CD4-positive, alpha-beta T cell treated with Interferon alpha-2 for 1 hour (primary cell): ENCODE measurements at regions not wholly inside any gene's neighbourhood (a gene's known extent, or its start where the extent isn't known, plus 50 kb on each side); places are given as distances from the start of the nearest gene placed in this dataset.

Source experiments
- DNase-seq, 2 donors: peaks; one replicate each; pipeline ENCODE4 v3.0.0-alpha.2; 2020 to 2022

DNA sequence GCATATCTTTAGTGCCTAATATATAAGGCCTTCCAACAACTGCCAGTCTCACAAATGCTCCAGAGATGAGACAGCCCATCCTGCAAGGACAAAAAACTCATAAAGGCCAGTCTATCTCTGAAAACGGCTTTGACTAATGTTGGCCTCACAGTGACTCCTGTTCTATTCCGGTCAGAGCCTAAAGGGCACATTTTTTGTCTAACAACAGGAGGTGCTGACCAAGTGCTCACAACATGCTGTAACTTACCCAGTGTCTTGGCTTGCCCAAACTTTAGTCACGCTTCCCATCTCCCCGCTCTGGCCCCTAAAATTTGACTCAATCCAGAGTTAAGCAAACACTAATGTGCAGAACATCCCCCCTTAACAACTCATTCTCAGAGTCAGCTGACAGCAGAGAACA, 1411.2 kb upstream of the MIR17HG start:
- no peak for DNase-seq

DNA sequence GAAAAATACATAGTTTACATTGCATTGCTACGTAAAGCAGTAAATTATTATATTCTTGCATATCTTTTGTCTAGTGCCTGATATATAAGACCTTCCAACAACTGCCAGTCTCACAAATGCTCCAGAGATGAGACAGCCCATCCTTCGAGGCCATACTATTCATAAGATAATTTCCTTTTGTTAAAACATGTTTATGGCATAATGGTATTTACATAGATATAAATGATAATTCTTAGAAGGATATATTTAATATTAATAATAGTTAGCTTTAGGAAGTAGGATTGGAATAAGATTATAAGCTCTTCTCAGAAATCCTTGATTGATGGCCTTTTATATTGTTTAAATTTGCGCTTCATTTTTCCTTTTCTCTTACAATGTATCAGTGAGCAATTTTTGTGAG, 1410.1 kb upstream of the MIR17HG start:
- DNase-seq: no peak

DNA sequence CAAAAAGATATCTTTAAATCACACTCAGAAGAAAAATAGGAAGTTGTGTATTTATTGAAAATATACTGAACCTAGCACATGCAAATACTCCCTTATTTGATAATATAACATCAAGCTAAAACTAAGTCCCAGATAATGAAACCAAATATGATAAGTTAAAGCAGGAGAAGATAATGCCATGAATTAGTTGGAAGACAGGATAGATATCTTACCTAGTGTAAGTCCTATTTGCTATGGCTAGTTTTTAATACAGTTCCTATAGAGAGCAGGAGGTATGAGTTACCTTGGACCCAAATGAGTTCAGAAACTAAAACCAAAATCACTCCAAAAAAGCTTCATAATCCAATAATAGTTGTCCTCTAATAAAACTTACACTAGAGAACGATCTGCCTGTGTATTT, 1407.1 kb upstream of the MIR17HG start:
- DNase-seq: no peak

DNA sequence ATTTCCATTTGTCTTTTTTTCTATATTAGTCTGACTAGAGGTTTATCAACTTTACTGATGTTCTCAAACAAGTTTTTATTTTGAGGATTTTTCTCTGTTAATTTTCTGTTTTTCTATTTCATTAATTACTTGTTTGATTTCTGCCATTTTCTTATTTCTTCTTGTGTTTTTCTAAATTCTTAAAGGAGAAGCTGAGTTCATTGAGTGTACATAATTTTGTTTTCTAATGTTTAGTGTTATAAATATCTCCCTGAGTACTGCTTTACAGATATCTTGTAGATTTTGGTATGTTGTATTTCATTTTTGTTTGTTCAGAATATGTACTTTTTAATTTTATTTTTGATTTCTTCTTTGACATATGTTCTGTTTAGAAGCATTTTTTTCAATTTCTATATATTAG, 1404.3 kb upstream of the MIR17HG start:
- DNase-seq: no peak

DNA sequence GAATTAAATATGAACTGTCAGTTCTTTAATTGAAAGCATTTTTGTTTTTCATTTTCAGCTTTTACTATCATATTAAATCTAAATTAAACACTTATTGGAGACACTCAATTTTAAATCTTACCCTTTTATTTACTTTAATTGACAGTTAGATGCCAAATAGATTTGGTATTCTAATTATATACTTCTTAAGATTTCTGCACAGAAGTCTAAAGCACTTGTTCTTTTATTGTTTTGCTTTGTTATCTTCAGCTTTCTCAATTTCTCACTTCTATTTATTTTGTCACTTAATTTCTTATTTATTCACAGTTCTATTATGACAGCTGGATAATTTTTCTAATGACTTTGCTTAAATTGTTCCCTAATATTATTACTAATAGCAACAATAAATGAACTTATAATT, 1397.3 kb upstream of the MIR17HG start:
- DNase-seq: no peak

DNA sequence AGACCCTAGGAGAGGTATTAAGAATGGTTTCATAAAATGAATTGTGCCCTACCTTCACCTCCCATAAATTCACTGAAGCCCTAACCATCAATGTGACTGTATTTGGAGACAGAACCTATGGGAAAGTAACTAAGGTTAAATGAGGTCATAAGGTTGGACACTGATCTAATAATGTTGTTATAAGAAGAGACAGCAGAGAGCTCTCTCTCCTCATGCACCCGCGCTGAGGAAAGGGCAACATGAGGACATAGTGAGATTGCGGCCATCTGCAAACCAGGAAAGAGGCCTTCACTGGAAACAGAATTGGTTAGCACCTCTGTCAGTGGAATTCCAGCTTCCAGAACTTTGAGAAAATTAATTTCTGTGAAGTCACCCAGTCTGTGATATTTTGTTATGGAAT, 1396.1 kb upstream of the MIR17HG start:
- DNase-seq: no peak

DNA sequence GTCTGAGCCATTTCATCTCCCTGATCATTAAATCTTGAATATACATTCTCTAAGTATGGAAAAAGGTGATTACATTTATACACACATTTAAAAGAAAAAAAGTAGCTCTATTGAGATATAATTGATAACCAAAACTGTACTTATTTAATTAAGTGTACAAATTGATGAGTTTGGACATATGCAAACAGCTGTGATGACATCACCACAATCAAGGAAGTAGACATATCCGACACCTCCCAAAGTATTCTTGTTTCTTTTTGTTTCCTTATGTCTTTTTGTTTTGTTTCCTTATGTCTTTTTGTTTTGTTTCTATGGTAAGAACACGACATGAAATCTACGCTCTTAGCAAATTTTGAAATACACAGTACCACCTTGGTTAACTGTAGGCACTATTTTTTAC, 1393.9 kb upstream of the MIR17HG start:
- DNase-seq: no peak

DNA sequence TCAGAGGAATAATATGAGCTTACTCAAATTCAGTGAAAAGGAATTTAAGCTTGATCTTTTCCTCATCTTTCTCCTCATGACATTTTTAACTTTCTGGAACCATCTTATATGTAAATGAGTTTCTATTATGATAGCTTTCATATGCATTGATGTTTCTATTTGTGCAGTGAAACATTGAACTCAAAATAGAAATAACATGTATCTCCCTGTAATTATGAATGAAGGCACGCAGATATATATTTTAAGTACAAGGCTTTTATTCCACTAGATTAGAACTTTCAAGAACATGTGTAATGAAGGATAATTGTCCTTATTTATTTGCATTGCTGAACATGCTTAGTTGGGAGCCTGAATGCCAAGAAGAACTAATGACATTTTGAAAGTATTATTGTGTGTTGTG, 1391.7 kb upstream of the MIR17HG start:
- DNase-seq: no peak

DNA sequence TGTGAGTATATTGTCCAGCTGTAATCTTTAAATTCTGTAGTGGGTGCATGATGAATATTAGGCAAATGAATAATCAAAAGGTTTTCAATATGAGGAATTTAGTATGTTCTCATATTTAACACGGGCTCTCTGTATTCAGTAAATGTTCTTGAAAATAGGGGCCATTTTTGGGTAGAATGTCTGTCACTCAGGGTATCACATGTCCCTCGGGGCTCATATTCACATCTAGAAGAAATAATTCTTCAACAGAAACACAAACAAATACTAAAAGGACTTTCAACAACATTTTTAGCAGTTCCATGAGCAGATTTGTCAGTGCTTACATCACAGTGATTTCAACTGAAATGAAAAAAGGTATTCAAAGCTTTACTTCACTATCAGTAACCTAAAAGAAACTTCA, 1388.4 kb upstream of the MIR17HG start:
- no peak for DNase-seq

DNA sequence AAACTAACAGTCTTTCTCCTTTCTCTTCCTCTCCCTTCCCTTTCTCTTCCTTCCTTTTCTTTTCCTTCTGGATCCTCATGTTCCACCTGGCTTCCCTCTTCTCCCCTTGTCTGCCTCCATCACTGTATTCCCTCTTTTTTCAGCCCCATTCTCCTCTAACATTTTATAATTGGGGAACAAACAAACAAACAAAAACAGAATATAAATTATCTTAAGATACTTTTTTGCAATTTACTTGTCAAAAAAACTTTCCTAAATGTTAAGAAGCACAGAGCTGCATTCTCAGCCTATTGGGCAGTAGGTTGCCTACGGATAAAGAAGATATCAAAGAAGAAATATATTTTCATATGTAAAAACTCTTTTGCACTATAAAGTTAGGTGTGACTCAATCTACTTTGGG, 1382.2 kb upstream of the MIR17HG start:
- DNase-seq: no peak

DNA sequence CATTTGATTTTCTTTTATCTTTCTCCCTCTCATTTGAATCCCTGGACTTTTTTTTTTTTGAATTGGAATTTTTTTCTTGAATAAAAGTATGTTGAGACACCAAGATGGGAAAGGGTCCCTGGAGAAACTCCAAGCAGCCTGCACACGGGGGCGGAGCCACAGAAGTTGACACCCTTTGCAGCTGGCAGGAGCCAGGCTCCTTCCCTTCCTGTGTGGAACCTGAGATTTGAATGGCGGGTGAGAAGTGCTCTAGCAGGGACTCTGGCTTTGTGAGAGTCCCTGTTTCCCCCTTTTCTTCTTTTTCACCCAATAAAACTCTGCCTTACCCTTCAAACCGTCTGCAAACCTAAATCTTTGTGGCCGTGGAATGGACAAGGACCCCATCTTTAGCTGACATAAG, 1381.0 kb upstream of the MIR17HG start:
- no peak for DNase-seq

DNA sequence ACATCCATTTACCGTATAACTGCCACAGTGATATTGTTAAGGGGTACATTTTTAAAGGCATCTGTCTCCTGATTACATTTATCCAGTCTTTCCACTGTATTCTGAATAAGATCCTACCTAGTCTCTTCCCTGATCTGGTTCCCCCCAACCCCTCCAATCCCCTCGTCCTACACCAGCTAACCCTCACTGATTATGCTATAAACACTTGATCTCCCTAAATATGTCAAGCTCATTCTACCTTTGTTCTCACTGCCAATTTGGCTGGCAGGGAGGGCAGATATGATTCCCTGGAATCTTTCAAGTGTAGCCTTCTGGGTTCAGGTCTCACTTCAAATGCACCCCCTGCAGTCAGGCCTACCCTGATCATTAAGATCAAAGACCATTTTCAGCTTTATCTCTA, 1379.8 kb upstream of the MIR17HG start:
- no peak for DNase-seq

DNA sequence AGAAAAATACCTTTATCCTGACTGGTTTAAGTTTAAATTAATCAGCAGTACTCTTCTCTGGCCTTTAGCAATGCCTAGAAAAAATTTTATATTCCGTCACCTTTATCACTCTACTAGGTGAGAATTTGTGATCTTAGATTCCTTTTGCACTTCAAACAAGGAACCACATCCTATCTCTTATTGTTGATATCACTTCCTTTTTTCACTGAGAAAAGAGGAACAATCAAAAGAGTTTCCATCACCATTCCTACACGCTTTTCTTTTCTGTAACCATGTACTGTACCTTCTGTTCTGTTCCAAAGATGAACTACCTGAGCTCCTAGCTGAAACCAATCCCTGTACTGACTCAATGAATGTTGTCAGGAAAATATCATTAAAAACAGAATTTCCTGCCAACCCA, 1379.0 kb upstream of the MIR17HG start:
- DNase-seq: no peak

DNA sequence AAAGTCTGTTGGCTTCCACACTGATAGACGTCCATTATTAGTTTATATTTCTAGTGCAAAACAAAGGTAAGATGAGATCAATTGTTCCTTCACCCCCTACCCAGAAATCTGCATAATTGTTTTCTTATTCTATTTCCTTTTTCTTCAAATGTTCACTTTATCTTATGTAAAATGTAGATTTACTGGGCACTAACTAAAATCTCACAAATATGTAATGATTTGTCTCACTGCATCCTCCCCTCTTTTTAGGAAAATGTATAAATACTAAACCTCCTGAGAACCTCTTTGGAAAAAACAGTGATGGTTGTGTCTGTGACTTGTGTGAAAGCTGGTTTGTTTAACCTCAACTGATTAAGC, 1377.2 kb upstream of the MIR17HG start:
- DNase-seq: no peak

DNA sequence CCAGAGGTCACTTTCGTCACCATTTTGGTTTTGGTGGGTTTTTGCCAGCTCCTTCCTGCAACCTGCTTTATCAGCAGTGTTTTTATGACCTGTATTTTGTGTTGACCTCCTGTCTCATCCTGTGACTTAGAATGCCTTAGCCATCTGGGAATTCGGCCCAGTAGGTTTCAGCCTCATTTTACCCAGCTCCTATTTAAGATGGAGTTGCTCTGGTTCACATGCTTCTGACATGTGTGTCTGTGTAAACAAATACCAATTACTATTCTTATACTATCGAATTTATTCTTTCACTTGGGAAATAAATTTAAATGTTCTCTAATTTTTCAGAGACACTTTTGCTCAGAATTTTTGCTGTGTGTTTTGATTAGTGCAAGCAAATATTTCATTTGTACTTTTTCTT, 1370.3 kb upstream of the MIR17HG start:
- DNase-seq: no peak

DNA sequence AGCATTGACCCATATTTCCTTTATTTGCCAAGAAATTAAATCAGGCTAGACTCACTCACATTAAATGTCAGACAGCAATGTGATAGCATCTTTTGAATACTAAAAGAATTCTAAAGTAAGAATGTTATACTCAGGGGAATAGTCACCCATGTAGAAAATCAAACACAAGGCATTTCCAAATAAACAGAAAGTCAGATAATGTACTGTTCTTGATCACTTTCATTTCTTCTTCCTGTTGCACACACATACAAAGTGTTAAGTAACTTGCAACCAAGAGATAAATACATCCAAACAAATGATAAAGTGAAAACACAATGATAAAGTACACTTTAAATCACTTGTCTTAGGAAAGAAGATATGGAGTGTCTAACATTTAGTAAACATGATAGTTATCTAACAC, 1366.6 kb upstream of the MIR17HG start:
- no peak for DNase-seq

DNA sequence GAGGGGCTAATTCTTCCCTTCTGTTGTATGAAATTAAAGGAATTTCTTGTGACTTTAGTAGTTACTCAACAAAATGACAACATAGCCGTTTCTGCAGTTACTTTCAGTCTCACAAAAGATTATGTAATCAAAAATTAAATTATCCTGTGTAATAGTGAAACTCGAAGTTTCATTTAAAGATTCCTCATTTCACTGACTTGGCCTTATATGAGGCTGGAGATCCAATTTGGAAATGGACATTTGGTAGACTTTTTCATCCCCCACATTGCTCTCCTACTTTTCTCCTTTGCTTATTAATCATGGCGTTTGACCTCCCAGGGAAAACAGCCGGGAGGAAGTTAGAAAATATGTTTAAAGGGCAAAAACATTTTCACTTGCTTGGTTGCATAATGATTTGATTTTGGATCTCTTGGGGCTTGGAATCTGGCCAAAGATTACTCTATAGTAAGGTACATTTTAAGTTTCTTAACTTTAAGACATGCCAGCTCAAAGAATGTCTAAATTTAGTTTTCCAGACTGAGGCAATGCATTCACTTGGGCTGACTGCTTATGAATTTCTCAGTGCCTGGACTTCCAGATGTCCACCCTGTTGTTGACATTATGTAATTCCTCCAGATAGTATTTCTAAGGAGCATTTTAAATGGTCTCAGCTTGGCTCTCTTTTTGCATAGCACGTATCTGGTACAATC, 1364.9 kb upstream of the MIR17HG start:
- no peak for DNase-seq

DNA sequence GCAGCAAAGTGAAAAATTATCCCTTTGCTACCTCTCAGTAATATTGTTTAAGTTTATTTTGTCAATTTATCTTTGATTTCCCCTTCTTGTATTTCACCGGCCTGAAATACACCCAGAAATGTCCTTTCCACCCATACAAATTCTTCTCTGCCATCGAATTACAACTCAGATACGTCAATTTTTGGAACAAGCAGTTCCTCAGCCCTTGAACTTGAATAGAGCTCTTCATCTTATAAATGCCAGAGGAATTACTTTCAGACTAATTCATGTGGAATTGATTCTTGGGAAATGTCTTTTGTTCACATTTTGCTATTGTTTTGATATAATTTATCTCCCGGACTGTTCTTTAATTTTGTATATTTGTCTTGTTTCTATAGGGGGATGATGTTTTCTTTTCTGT, 1359.3 kb upstream of the MIR17HG start:
- DNase-seq: no peak

DNA sequence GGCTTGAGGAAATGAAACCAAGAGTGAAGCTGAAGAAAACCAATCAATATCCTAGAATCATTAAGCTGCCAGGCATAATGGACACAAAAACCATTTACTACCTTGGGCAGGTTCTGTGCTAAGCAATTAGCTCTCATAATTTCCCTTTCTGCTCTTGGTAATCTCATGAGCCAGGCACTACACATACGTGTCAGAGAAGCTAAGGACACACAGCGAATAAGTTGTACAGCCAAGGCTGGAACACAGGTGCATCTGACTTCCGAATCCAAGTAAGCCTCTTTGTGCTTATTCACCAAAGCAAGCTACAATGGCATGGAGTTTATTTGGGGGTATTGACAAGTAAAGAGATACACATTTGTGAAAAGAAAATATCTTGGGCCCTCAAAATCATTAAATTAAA, 1343.9 kb upstream of the MIR17HG start:
- no peak for DNase-seq

DNA sequence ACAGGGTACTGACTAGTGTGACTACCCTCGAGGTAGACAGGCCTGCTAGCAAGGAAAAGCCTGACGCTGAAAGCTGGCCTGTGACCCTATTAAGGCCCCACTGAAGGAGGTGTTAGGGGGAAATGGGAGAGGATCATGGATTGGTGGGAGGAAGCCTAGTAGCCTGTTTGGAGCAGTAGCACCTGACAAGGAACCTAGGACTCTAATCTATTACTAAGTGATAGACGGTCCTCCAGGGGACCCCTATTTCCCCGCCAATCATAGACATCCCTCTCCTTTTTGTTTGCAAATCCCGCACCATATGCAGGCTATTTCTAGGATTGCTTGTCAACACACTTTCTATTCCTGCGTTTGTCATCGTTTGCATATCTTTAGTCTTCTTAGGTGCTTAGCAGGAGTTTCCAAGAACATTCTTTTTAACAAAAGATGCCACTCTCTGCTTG, 1338.8 kb upstream of the MIR17HG start:
- DNase-seq: no peak

DNA sequence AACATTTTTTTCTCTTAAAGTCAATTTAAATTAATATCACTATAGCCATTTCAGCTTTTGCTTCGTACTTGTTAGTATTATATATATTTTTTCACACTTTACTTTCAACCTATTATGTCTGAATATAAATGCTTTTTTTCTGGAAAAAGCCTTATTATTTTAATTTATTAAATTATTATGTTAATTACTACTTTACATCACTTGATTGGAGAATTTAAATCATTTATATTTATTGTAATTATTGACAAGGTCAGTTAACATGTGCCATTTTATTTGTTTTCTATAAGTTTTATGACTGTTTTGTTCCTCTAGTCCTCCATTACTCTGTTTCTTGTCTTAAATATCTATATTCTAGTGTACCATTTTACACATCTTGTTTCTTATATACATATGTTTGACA, 1333.4 kb upstream of the MIR17HG start:
- no peak for DNase-seq

DNA sequence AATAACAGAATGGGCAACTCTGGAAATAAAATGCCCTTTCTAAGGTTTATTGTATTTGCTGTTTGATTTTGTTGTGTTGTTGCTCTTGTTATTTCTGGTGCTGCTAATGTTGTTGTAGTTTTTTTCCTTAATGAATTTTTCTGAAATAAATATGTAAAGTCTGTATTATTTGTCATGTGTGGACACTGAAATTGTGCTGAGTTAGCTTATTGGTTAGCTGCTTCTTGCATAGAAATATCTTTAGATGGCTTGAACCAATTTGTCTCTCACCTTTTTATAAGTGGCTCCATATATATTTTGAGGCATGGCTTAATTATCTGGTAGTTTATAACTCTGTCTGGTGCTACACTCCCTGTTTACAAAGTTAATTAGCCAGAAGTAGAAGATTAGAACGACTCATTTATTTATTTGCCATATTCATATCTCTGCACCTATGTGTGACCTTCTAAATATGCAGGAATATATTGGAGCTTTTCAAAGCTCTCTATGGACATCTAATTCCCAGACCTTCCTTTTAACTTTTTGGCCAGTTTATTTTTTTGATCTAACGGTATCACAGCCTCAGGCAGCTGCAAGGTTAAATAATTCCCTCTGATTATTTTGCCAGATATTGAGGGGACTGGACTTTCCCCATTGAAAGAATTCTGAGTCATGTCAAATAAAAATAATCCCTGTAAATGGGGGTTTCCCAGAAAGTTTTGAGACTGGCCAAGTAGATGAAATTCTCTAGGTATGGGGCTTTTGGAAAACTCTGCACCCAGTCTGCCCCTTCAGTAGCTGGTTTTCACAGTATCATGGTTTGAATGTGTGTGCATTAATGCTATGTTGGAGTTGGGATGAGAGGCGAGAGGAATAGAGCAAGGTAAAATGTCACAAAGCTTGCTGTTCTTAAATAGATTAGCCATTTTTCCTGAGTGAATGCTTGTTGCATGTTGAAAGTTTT, 1331.7 kb upstream of the MIR17HG start:
- DNase-seq: no peak

DNA sequence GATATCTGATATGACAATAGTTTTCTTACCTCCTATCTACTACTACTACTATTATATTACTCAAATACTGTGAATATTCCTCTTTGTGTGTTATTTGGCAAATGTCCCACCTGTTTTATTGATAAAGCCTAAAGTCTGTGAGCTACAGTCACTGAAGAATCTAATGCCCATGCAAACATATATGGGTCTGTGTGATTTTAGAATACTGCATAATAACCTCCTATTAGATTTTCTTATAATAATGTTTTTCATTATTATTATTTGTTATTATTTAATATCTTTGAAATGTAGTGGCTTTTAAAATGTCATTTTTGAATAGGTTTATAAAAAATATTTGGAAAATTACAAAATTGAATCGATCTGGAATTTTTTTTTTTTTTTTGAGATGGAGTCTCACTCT, 1330.8 kb upstream of the MIR17HG start:
- DNase-seq: no peak

DNA sequence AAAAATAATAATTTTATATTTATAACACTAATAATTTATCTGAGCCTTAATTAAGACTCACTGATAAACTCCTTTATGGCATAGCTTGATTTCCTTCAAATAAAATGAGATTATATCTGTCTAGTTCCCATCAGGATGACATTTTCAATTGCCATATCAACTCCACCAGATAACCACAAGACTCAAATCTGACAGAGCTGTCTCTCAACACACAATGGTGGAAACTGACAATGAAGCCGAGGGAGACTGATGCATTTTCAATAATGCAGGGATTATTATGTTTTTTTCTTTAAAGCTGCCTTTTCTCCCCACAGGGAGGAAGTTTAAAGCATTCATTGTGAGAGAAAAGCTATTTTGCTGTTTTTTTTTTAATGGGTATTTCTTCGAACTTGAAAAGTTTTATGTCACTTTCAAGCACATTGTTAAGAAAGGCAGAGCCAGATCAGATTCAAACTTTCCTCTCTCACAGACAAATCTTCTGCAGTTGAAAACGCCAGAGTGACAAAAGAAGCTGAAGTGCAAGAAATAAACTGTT, 1326.9 kb upstream of the MIR17HG start:
- DNase-seq: no peak
